ENCODE measurements at regions not wholly inside any gene's neighbourhood (a gene's known extent, or its start where the extent isn't known, plus 50 kb on each side); places are given as distances from the start of the nearest gene placed in this dataset.

DNA sequence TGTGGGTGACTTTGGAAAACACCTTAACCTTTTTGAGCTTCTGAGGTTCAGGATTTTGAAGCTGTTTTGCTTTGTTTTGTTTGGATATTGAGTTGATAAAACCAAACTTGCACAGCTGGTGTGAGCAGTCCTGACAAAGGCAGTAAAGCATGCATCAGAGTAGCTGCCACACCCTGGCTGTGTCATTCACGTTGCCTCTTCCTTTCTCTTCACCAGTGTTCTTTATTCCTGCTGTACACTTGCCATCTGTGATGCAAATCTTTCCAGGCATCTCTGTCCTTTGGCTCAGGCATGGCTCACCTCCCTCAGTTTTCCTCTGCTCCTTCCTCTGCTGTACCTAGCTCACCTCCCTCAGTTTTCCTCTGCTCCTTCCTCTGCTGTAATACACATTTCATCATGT, 1850.2 kb upstream of the AGA start:
- CTCF ChIA-PET = interaction anchor here (2.3 kb wide), 1 partner anchor 15 kb away, joined by 7 read pairs; no protein-coding TSS in a partner anchor
- H3K4me1 ChIP-seq (ENCODE audit: control insufficient read depth, insufficient read depth, low read length) = no peaks in the 10 kb centered on the region
- no peak overlapping the region for H3K4me2 ChIP-seq (ENCODE audit: control insufficient read depth, insufficient read depth)
- no peaks in the 10 kb centered on the region for H3K27me3 ChIP-seq (replicated peaks in 1 of 2; ENCODE audit: control insufficient read depth in 2 of 2, insufficient read depth in 2 of 2, low read length in 1 of 2)
- POLR2A ChIA-PET = no interaction called here
- BruUV-seq (replicated peaks) = no TSS peak
- no peak for FAIRE-seq
- in situ Hi-C loops (cut with MboI) (no loop called here), intact Hi-C loops (cut with micrococcal nuclease; ENCODE audit: unreplicated experiment) (no loop called here)
- SMC1A ChIA-PET (ENCODE audit: uncharacterized antibody, unreplicated experiment) = interaction anchor here (0.9 to 1.4 kb wide), 2 partner anchors 13 to 94 kb away, joined by 3 read pairs; no protein-coding TSS in a partner anchor
- DNase-seq (ENCODE audit: low read depth, low spot score) = no peak
- 0% methylated on average over 1 of the region's 1 CpG for WGBS (ENCODE audit: insufficient coverage, insufficient replicate concordance, low lambda C conversion rate, missing lambda C conversion rate)
- RAD21 ChIA-PET (ENCODE audit: unreplicated experiment) = interaction anchor here (1.0 kb wide), 1 partner anchor 168 kb away, joined by 3 read pairs; no protein-coding TSS in a partner anchor
- H2AFZ ChIP-seq (ENCODE audit: control insufficient read depth, low read depth, low read length) = no peak overlapping the region
- H3K36me3 ChIP-seq (ENCODE audit: control insufficient read depth in 2 of 2, insufficient read depth in 2 of 2, low read length in 1 of 2) = no peaks in the 10 kb centered on the region
- H3K79me2 ChIP-seq (ENCODE audit: control insufficient read depth, insufficient read depth, low read length) = no peaks in the 10 kb centered on the region
- TF ChIP-seq, protein P1, sequence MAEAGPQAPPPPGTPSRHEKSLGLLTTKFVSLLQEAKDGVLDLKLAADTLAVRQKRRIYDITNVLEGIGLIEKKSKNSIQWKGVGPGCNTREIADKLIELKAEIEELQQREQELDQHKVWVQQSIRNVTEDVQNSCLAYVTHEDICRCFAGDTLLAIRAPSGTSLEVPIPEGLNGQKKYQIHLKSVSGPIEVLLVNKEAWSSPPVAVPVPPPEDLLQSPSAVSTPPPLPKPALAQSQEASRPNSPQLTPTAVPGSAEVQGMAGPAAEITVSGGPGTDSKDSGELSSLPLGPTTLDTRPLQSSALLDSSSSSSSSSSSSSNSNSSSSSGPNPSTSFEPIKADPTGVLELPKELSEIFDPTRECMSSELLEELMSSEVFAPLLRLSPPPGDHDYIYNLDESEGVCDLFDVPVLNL (IDR thresholded peaks at IDR 0.05; ENCODE audit: low read depth, low read length) = no peak
- no peak overlapping the region for H3K27ac ChIP-seq (ENCODE audit: control insufficient read depth, insufficient read depth)
- H3K9ac ChIP-seq (ENCODE audit: control insufficient read depth, insufficient read depth, low read length) = no peak overlapping the region
- no peaks in the 10 kb centered on the region for H4K20me1 ChIP-seq (ENCODE audit: control insufficient read depth, insufficient read depth)
- no peak; the same call in 2 of the 3 replicates for ATAC-seq
- no peak overlapping the region for H3K4me3 ChIP-seq
- H3K9me3 ChIP-seq (replicated peaks; ENCODE audit: control insufficient read depth, insufficient read depth, low read length) = no peaks in the 10 kb centered on the region

DNA sequence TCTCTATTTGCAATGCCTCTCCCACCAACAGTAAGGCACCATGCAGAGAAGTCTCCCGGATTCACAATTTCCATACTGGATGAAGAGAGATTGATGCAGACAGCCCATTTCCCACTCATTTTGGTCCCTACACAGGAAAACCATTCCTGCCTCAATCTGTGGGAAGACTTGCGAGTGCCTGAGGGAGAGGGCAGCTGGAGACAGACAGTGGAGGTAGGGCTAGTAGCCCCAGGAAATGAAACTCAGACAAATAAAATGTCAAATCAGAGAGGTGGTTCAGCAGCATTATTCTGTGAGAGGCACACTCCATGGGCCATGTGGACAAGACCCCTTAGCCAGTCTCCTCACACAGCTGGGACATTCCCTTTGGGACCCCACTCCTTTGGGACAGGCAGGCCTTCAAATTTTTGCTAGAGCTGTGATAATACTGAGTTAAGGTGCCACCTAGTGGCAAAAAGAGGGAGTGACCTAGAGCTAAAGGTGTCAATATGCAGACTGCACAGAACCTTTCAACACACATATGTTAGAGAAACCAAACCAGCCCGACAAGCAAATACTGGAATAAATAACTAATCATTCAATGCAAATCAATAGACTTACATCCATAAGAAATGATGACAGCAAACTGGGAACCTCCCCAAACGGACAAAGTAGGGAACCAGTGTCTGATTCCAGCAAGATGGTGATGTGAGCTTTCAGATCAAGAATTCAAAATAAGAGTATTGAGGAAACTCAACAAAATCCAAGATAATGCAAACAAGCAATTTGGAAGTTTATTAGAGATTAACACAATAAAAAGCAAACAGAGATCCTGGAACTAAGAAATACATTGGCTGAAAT, 1865.3 kb upstream of the AGA start:
- ATAC-seq = peak; percentile 82
- SMC1A ChIA-PET (ENCODE audit: uncharacterized antibody, unreplicated experiment) = interaction anchor here (0.6 to 2.1 kb wide), 10 partner anchors 12 to 730 kb away, joined by 3 to 18 read pairs (median 4); no protein-coding TSS in a partner anchor
- no peak for FAIRE-seq
- no peak overlapping the region for H2AFZ ChIP-seq (ENCODE audit: control insufficient read depth, low read depth, low read length)
- no peak overlapping the region for H3K27ac ChIP-seq (ENCODE audit: control insufficient read depth, insufficient read depth)
- intact Hi-C loops (cut with micrococcal nuclease; ENCODE audit: unreplicated experiment) (loop anchor here (1.0 to 5.0 kb wide), 3 partner anchors 175 to 729 kb away; no protein-coding TSS in a partner anchor), in situ Hi-C loops (cut with MboI) (loop anchor here (10.0 kb wide), 1 partner anchor 1753 kb away; no protein-coding TSS in a partner anchor)
- no peak overlapping the region for H3K4me3 ChIP-seq
- H3K36me3 ChIP-seq (ENCODE audit: control insufficient read depth in 2 of 2, insufficient read depth in 2 of 2, low read length in 1 of 2) = no peaks in the 10 kb centered on the region
- no peak overlapping the region for H3K4me2 ChIP-seq (ENCODE audit: control insufficient read depth, insufficient read depth)
- BruUV-seq (replicated peaks) = no TSS peak
- peak; percentile 73 for TF ChIP-seq RAD21 (IDR thresholded peaks at IDR 0.05; ENCODE audit: insufficient read depth, low read depth, low read length)
- TF ChIP-seq, protein P2, sequence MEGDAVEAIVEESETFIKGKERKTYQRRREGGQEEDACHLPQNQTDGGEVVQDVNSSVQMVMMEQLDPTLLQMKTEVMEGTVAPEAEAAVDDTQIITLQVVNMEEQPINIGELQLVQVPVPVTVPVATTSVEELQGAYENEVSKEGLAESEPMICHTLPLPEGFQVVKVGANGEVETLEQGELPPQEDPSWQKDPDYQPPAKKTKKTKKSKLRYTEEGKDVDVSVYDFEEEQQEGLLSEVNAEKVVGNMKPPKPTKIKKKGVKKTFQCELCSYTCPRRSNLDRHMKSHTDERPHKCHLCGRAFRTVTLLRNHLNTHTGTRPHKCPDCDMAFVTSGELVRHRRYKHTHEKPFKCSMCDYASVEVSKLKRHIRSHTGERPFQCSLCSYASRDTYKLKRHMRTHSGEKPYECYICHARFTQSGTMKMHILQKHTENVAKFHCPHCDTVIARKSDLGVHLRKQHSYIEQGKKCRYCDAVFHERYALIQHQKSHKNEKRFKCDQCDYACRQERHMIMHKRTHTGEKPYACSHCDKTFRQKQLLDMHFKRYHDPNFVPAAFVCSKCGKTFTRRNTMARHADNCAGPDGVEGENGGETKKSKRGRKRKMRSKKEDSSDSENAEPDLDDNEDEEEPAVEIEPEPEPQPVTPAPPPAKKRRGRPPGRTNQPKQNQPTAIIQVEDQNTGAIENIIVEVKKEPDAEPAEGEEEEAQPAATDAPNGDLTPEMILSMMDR (IDR thresholded peaks at IDR 0.05 in 2 of 3, conservative IDR thresholded peaks at IDR 0.05 in 1 of 3; ENCODE audit: control insufficient read depth in 2 of 3, extremely low read depth in 1 of 3, insufficient read depth in 1 of 3, low read depth in 3 of 3, low read length in 3 of 3) = peak; percentile 58 to 64 (median 62); a peak in 5 of 6 replicates
- TF ChIP-seq, protein P3, sequence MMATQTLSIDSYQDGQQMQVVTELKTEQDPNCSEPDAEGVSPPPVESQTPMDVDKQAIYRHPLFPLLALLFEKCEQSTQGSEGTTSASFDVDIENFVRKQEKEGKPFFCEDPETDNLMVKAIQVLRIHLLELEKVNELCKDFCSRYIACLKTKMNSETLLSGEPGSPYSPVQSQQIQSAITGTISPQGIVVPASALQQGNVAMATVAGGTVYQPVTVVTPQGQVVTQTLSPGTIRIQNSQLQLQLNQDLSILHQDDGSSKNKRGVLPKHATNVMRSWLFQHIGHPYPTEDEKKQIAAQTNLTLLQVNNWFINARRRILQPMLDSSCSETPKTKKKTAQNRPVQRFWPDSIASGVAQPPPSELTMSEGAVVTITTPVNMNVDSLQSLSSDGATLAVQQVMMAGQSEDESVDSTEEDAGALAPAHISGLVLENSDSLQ (IDR thresholded peaks at IDR 0.05) = no peak
- TF ChIP-seq SMC3 (IDR thresholded peaks at IDR 0.05; ENCODE audit: borderline replicate concordance, low read length) = peak; percentile 67; the same call in 1 of the 2 replicates
- H3K79me2 ChIP-seq (ENCODE audit: control insufficient read depth, insufficient read depth, low read length) = no peaks in the 10 kb centered on the region
- H3K9ac ChIP-seq (ENCODE audit: control insufficient read depth, insufficient read depth, low read length) = no peak overlapping the region
- H3K9me3 ChIP-seq (replicated peaks; ENCODE audit: control insufficient read depth, insufficient read depth, low read length) = no peaks in the 10 kb centered on the region
- 22% methylated on average over 4 of the region's 4 CpGs for WGBS (ENCODE audit: insufficient coverage, insufficient replicate concordance, low lambda C conversion rate, missing lambda C conversion rate)
- CTCF ChIA-PET = interaction anchor here (0.6 to 4.0 kb wide), 19 partner anchors 10 to 1753 kb away, joined by 3 to 37 read pairs (median 4); no protein-coding TSS in a partner anchor
- POLR2A ChIA-PET = no interaction called here
- no peaks in the 10 kb centered on the region for H4K20me1 ChIP-seq (ENCODE audit: control insufficient read depth, insufficient read depth)
- RAD21 ChIA-PET (ENCODE audit: unreplicated experiment) = interaction anchor here (0.5 to 2.2 kb wide), 13 partner anchors 58 to 1738 kb away, joined by 3 to 12 read pairs (median 3); no protein-coding TSS in a partner anchor
- peak; percentile 1 for DNase-seq (ENCODE audit: low read depth, low spot score)
- H3K4me1 ChIP-seq (ENCODE audit: control insufficient read depth, insufficient read depth, low read length) = no peaks in the 10 kb centered on the region
- no peaks in the 10 kb centered on the region for H3K27me3 ChIP-seq (replicated peaks in 1 of 2; ENCODE audit: control insufficient read depth in 2 of 2, insufficient read depth in 2 of 2, low read length in 1 of 2)

Measured in GM12878 (cell line).